ENCODE measurements at regions not wholly inside any gene's neighbourhood (a gene's known extent, or its start where the extent isn't known, plus 50 kb on each side); places are given as distances from the start of the nearest gene placed in this dataset.

DNA sequence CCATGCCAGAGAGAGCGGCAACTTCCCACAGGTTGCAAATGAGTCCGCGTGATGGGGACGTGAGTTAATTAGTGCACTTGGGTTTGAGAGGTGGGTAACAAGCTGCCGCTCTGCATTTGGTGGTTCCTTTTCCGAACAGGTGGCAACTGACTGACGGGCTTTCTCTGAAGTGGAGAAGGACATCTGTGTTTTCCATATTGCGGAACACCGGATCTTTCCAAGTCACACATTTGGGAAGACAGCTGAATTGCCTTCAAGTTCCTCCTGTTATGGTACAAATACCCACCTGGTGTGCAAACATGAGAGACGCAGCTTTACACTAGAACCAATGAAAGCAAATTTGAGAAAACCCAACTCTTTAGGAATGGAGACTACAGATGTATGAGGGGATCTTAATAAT lies 451.3 kb upstream of the ZFHX3 start:
- TF ChIP-seq, protein P1, sequence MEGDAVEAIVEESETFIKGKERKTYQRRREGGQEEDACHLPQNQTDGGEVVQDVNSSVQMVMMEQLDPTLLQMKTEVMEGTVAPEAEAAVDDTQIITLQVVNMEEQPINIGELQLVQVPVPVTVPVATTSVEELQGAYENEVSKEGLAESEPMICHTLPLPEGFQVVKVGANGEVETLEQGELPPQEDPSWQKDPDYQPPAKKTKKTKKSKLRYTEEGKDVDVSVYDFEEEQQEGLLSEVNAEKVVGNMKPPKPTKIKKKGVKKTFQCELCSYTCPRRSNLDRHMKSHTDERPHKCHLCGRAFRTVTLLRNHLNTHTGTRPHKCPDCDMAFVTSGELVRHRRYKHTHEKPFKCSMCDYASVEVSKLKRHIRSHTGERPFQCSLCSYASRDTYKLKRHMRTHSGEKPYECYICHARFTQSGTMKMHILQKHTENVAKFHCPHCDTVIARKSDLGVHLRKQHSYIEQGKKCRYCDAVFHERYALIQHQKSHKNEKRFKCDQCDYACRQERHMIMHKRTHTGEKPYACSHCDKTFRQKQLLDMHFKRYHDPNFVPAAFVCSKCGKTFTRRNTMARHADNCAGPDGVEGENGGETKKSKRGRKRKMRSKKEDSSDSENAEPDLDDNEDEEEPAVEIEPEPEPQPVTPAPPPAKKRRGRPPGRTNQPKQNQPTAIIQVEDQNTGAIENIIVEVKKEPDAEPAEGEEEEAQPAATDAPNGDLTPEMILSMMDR (conservative IDR thresholded peaks at IDR 0.05), result no peak
- TF ChIP-seq ZFX (IDR thresholded peaks at IDR 0.05), result no peak

All from C4-2B (cell line).